ENCODE measurements at regions not wholly inside any gene's neighbourhood (a gene's known extent, or its start where the extent isn't known, plus 50 kb on each side); places are given as distances from the start of the nearest gene placed in this dataset.
A peak's percentile ranks its signal among the peaks of the same experiment; 100 is the strongest.

- Histone ChIP-seq H3K27me3 (ENCODE audit: low read depth, low read length) (peaks cover 9% of the 10 kb centered on the region), H3K9me3 (ENCODE audit: insufficient read depth, low read length) (no peaks in the 10 kb centered on the region), H2AFZ (ENCODE audit: low read depth, low read length) (no peak overlapping the region), H3K36me3 (replicated peaks; ENCODE audit: low read depth, low read length) (no peaks in the 10 kb centered on the region), H3K4me2 (ENCODE audit: low read length) (peak overlapping the region; percentile 36), H3K4me1 (ENCODE audit: low read length) (peaks cover 6% of the 10 kb centered on the region), H3K27ac (ENCODE audit: low read length) (no peak overlapping the region), H3K4me3 (ENCODE audit: low read length) (peak overlapping the region; percentile 21; the same call in 1 of the 2 replicates), H3K79me2 (ENCODE audit: low read length) (no peaks in the 10 kb centered on the region), H3K9ac (ENCODE audit: low read length) (no peak overlapping the region), H4K20me1 (ENCODE audit: insufficient read depth, low read length) (no peaks in the 10 kb centered on the region)
- TF ChIP-seq EZH2phosphoT487 (IDR thresholded peaks at IDR 0.05; ENCODE audit: low read depth) (no peak), CTCF (IDR thresholded peaks at IDR 0.05; ENCODE audit: low read depth, low read length) (peak; percentile 30)
These were observed 392.2 kb downstream of the ETS1 start for GRCh38 chr11:128195057-128195751.

GRCh38 chr11:128194216-128194615 lies 393.1 kb downstream of the ETS1 start:
- no peaks in the 10 kb centered on the region for H3K79me2 ChIP-seq (ENCODE audit: low read length)
- no peaks in the 10 kb centered on the region for H3K9me3 ChIP-seq (ENCODE audit: insufficient read depth, low read length)
- H3K36me3 ChIP-seq (replicated peaks; ENCODE audit: low read depth, low read length), result no peaks in the 10 kb centered on the region
- H3K4me3 ChIP-seq (ENCODE audit: low read length), result no peak overlapping the region
- H4K20me1 ChIP-seq (ENCODE audit: insufficient read depth, low read length), result no peaks in the 10 kb centered on the region
- H3K27me3 ChIP-seq (ENCODE audit: low read depth, low read length), result peaks cover 9% of the 10 kb centered on the region
- H3K9ac ChIP-seq (ENCODE audit: low read length), result no peak overlapping the region
- no peak for TF ChIP-seq EZH2phosphoT487 (IDR thresholded peaks at IDR 0.05; ENCODE audit: low read depth)
- no peak for TF ChIP-seq CTCF (IDR thresholded peaks at IDR 0.05; ENCODE audit: low read depth, low read length)
- H2AFZ ChIP-seq (ENCODE audit: low read depth, low read length), result no peak overlapping the region
- peaks cover 6% of the 10 kb centered on the region for H3K4me1 ChIP-seq (ENCODE audit: low read length)
- H3K4me2 ChIP-seq (ENCODE audit: low read length), result no peak overlapping the region
- H3K27ac ChIP-seq (ENCODE audit: low read length), result no peak overlapping the region

- no peaks in the 10 kb centered on the region for H3K36me3 ChIP-seq (replicated peaks; ENCODE audit: low read depth, low read length)
- peaks cover 6% of the 10 kb centered on the region for H3K4me1 ChIP-seq (ENCODE audit: low read length)
- H3K9ac ChIP-seq (ENCODE audit: low read length), result no peak overlapping the region
- no peak overlapping the region for H3K4me3 ChIP-seq (ENCODE audit: low read length)
- H3K79me2 ChIP-seq (ENCODE audit: low read length), result no peaks in the 10 kb centered on the region
- TF ChIP-seq EZH2phosphoT487 (IDR thresholded peaks at IDR 0.05; ENCODE audit: low read depth), result no peak
- TF ChIP-seq CTCF (IDR thresholded peaks at IDR 0.05; ENCODE audit: low read depth, low read length), result no peak
- H3K9me3 ChIP-seq (ENCODE audit: insufficient read depth, low read length), result no peaks in the 10 kb centered on the region
- peaks cover 9% of the 10 kb centered on the region for H3K27me3 ChIP-seq (ENCODE audit: low read depth, low read length)
- no peak overlapping the region for H3K27ac ChIP-seq (ENCODE audit: low read length)
- H2AFZ ChIP-seq (ENCODE audit: low read depth, low read length), result no peak overlapping the region
- H4K20me1 ChIP-seq (ENCODE audit: insufficient read depth, low read length), result no peaks in the 10 kb centered on the region
- H3K4me2 ChIP-seq (ENCODE audit: low read length), result no peak overlapping the region
These were observed 393.7 kb downstream of the ETS1 start for GRCh38 chr11:128193615-128194014.

- H3K36me3 ChIP-seq (replicated peaks; ENCODE audit: low read depth, low read length), result no peaks in the 10 kb centered on the region
- no peak overlapping the region for H3K4me3 ChIP-seq (ENCODE audit: low read length)
- H3K4me2 ChIP-seq (ENCODE audit: low read length), result no peak overlapping the region
- H4K20me1 ChIP-seq (ENCODE audit: insufficient read depth, low read length), result no peaks in the 10 kb centered on the region
- no peak overlapping the region for H2AFZ ChIP-seq (ENCODE audit: low read depth, low read length)
- H3K79me2 ChIP-seq (ENCODE audit: low read length), result no peaks in the 10 kb centered on the region
- H3K4me1 ChIP-seq (ENCODE audit: low read length), result peaks cover 4% of the 10 kb centered on the region
- TF ChIP-seq CTCF (IDR thresholded peaks at IDR 0.05; ENCODE audit: low read depth, low read length), result no peak
- TF ChIP-seq EZH2phosphoT487 (IDR thresholded peaks at IDR 0.05; ENCODE audit: low read depth), result no peak
- H3K27me3 ChIP-seq (ENCODE audit: low read depth, low read length), result peaks cover 6% of the 10 kb centered on the region; the same call in 1 of the 2 replicates
- H3K9me3 ChIP-seq (ENCODE audit: insufficient read depth, low read length), result no peaks in the 10 kb centered on the region
- no peak overlapping the region for H3K27ac ChIP-seq (ENCODE audit: low read length)
- H3K9ac ChIP-seq (ENCODE audit: low read length), result no peak overlapping the region
These were observed 397.0 kb downstream of the ETS1 start for GRCh38 chr11:128190312-128190711.

Measured in OCI-LY3 (cell line).